ENCODE measurements at regions not wholly inside any gene's neighbourhood (a gene's known extent, or its start where the extent isn't known, plus 50 kb on each side); places are given as distances from the start of the nearest gene placed in this dataset.

DNA sequence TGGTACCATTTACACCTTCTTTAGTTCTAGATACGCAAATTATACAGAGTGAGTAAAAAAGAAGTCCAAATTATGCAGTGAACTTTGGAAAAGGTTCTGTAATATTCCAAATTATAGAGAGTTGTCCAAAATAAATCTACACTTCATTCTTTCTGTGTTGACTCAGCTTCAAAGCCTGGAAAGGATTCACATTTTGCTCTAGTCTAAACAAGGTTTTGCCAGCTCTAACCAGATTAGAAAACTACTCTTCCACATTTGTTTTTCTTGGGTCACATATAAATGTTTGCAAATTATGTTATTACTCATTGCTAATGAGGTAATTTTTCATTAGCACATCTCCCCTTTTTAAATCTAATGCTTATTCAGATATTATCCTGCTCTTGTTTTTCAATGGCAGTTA lies 1562.4 kb upstream of the SEL1L start:
- H3K27ac ChIP-seq (ENCODE audit: insufficient read depth, low read depth, low read length), result no peak overlapping the region
- no peak overlapping the region for H2AFZ ChIP-seq (ENCODE audit: low read depth, low read length)
- intact Hi-C loops (cut with micrococcal nuclease), result no loop called here
- no peaks in the 10 kb centered on the region for H3K4me1 ChIP-seq (ENCODE audit: control insufficient read depth, extremely low read depth, insufficient read depth, low read length)
- TF ChIP-seq EZH2 (IDR thresholded peaks at IDR 0.05; ENCODE audit: borderline replicate concordance, low read depth, low read length, severe bottlenecking) (no peak), MYC (IDR thresholded peaks at IDR 0.05; ENCODE audit: low read depth, low read length) (no peak)
- FAIRE-seq, result no peak
- no peaks in the 10 kb centered on the region for H4K20me1 ChIP-seq (replicated peaks; ENCODE audit: control insufficient read depth, extremely low read depth, insufficient read depth, low read length)
- CTCF ChIA-PET, result no interaction called here
- no peak overlapping the region for H3K4me2 ChIP-seq (ENCODE audit: insufficient read depth, low read length)
- H3K27me3 ChIP-seq (ENCODE audit: control insufficient read depth in 2 of 2, insufficient read depth in 2 of 2, low read length in 2 of 2), result no peaks in the 10 kb centered on the region
- H3K36me3 ChIP-seq (ENCODE audit: control insufficient read depth in 2 of 2, extremely low read depth in 1 of 2, insufficient read depth in 2 of 2, low read length in 2 of 2), result no peaks in the 10 kb centered on the region
- POLR2A ChIA-PET, result no interaction called here
- no peaks in the 10 kb centered on the region for H3K79me2 ChIP-seq (ENCODE audit: control insufficient read depth, insufficient read depth, low read length)
- no peaks in the 10 kb centered on the region for H3K9me1 ChIP-seq (replicated peaks; ENCODE audit: control insufficient read depth, extremely low read depth, insufficient read depth, low read length)
- dilution Hi-C loops (cut with MboI; ENCODE audit: extremely low pct_ligation_motif_present, low sequenced_read_pairs), result no loop called here
- H3K9me3 ChIP-seq (replicated peaks; ENCODE audit: control insufficient read depth, insufficient read depth, low read length), result peaks cover 2% of the 10 kb centered on the region
- H3K9ac ChIP-seq (replicated peaks; ENCODE audit: extremely low read depth, insufficient read depth, low read length), result no peak overlapping the region
- no peak for DNase-seq (ENCODE audit: low read depth, low spot score)
- no TSS peak for BruUV-seq (replicated peaks)
- H3K4me3 ChIP-seq (replicated peaks in 1 of 3; ENCODE audit: insufficient read depth in 1 of 3, low read depth in 1 of 3, low read length in 3 of 3), result no peak overlapping the region

DNA sequence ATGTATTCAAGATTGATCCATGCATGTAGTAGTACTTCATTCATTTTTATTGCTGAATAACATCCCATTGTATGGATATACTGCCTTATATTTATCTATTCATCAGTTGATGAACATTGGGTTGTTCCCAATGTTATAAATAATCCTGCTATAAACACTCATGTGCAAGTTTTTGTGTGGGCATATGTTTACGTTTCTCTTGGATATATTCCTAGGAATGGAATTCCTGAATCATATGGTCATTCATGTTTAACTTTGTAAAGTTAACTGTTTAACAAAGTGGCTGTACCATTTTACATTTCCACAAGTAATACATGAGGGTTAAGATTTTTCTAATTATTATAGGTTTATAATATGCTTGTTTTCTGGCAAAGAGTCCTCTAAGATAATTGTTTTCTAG lies 1568.2 kb upstream of the SEL1L start:
- dilution Hi-C loops (cut with MboI; ENCODE audit: extremely low pct_ligation_motif_present, low sequenced_read_pairs) (no loop called here), intact Hi-C loops (cut with micrococcal nuclease) (no loop called here)
- no peak overlapping the region for H3K4me2 ChIP-seq (ENCODE audit: insufficient read depth, low read length)
- H3K79me2 ChIP-seq (ENCODE audit: control insufficient read depth, insufficient read depth, low read length), result no peaks in the 10 kb centered on the region
- ChIA-PET CTCF (no interaction called here), POLR2A (no interaction called here)
- peaks cover 2% of the 10 kb centered on the region for H3K9me3 ChIP-seq (replicated peaks; ENCODE audit: control insufficient read depth, insufficient read depth, low read length)
- no peak overlapping the region for H3K9ac ChIP-seq (replicated peaks; ENCODE audit: extremely low read depth, insufficient read depth, low read length)
- H2AFZ ChIP-seq (ENCODE audit: low read depth, low read length), result no peak overlapping the region
- H3K27me3 ChIP-seq (ENCODE audit: control insufficient read depth in 2 of 2, insufficient read depth in 2 of 2, low read length in 2 of 2), result no peaks in the 10 kb centered on the region
- no peaks in the 10 kb centered on the region for H3K4me1 ChIP-seq (ENCODE audit: control insufficient read depth, extremely low read depth, insufficient read depth, low read length)
- no peaks in the 10 kb centered on the region for H3K36me3 ChIP-seq (ENCODE audit: control insufficient read depth in 2 of 2, extremely low read depth in 1 of 2, insufficient read depth in 2 of 2, low read length in 2 of 2)
- TF ChIP-seq POLR2AphosphoS5 (IDR thresholded peaks at IDR 0.05; ENCODE audit: insufficient read depth, low read depth, low read length) (no peak), GATA2 (IDR thresholded peaks at IDR 0.05; ENCODE audit: insufficient read depth, insufficient read length, low read depth, low read length) (no peak)
- TF ChIP-seq, protein P1, sequence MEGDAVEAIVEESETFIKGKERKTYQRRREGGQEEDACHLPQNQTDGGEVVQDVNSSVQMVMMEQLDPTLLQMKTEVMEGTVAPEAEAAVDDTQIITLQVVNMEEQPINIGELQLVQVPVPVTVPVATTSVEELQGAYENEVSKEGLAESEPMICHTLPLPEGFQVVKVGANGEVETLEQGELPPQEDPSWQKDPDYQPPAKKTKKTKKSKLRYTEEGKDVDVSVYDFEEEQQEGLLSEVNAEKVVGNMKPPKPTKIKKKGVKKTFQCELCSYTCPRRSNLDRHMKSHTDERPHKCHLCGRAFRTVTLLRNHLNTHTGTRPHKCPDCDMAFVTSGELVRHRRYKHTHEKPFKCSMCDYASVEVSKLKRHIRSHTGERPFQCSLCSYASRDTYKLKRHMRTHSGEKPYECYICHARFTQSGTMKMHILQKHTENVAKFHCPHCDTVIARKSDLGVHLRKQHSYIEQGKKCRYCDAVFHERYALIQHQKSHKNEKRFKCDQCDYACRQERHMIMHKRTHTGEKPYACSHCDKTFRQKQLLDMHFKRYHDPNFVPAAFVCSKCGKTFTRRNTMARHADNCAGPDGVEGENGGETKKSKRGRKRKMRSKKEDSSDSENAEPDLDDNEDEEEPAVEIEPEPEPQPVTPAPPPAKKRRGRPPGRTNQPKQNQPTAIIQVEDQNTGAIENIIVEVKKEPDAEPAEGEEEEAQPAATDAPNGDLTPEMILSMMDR (IDR thresholded peaks at IDR 0.05; ENCODE audit: extremely low read depth in 1 of 2, insufficient read depth in 1 of 2, low read depth in 1 of 2, low read length in 2 of 2), result no peak
- no peaks in the 10 kb centered on the region for H4K20me1 ChIP-seq (replicated peaks; ENCODE audit: control insufficient read depth, extremely low read depth, insufficient read depth, low read length)
- no TSS peak for BruUV-seq (replicated peaks)
- FAIRE-seq (no peak), DNase-seq (ENCODE audit: low read depth, low spot score) (no peak)
- no peak overlapping the region for H3K4me3 ChIP-seq (replicated peaks in 1 of 3; ENCODE audit: insufficient read depth in 1 of 3, low read depth in 1 of 3, low read length in 3 of 3)
- H3K9me1 ChIP-seq (replicated peaks; ENCODE audit: control insufficient read depth, extremely low read depth, insufficient read depth, low read length), result no peaks in the 10 kb centered on the region
- no peak overlapping the region for H3K27ac ChIP-seq (ENCODE audit: insufficient read depth, low read depth, low read length)
